ENCODE measurements at regions not wholly inside any gene's neighbourhood (a gene's known extent, or its start where the extent isn't known, plus 50 kb on each side); places are given as distances from the start of the nearest gene placed in this dataset.

DNA sequence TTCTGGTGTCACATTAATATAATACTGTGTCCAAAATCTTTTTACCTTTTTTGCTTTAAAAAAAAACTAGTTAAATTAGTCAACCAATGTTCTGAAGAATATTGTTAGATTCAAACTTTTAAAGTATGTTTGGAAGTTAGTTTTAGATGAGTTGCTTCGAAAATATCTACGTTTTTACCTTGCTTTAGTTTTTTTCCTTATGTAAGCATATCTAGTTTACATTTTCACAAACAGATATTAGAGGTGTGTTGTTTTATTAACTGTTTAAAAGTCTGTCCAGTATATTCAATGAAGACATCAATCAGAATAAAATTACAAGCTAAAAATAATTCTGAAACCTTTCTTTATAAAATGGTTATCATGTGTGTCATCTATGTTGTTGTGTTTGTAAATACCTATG, 375.0 kb upstream of the BTBD3 start:
- TF ChIP-seq FOXP2 (optimal IDR thresholded peaks at IDR 0.05; ENCODE audit: borderline replicate concordance, extremely low read depth, extremely low read length, insufficient read depth) (no peak), POLR2AphosphoS5 (IDR thresholded peaks at IDR 0.05; ENCODE audit: low read depth, low read length) (no peak), SIN3A (IDR thresholded peaks at IDR 0.05; ENCODE audit: borderline replicate concordance, insufficient read depth, low read length) (no peak), TAF1 (IDR thresholded peaks at IDR 0.05; ENCODE audit: borderline replicate concordance, insufficient read depth, low read length) (no peak)
- TF ChIP-seq, protein P1, sequence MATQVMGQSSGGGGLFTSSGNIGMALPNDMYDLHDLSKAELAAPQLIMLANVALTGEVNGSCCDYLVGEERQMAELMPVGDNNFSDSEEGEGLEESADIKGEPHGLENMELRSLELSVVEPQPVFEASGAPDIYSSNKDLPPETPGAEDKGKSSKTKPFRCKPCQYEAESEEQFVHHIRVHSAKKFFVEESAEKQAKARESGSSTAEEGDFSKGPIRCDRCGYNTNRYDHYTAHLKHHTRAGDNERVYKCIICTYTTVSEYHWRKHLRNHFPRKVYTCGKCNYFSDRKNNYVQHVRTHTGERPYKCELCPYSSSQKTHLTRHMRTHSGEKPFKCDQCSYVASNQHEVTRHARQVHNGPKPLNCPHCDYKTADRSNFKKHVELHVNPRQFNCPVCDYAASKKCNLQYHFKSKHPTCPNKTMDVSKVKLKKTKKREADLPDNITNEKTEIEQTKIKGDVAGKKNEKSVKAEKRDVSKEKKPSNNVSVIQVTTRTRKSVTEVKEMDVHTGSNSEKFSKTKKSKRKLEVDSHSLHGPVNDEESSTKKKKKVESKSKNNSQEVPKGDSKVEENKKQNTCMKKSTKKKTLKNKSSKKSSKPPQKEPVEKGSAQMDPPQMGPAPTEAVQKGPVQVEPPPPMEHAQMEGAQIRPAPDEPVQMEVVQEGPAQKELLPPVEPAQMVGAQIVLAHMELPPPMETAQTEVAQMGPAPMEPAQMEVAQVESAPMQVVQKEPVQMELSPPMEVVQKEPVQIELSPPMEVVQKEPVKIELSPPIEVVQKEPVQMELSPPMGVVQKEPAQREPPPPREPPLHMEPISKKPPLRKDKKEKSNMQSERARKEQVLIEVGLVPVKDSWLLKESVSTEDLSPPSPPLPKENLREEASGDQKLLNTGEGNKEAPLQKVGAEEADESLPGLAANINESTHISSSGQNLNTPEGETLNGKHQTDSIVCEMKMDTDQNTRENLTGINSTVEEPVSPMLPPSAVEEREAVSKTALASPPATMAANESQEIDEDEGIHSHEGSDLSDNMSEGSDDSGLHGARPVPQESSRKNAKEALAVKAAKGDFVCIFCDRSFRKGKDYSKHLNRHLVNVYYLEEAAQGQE (IDR thresholded peaks at IDR 0.05; ENCODE audit: insufficient read depth in 1 of 2, low read depth in 2 of 2, low read length in 2 of 2) = no peak

DNA sequence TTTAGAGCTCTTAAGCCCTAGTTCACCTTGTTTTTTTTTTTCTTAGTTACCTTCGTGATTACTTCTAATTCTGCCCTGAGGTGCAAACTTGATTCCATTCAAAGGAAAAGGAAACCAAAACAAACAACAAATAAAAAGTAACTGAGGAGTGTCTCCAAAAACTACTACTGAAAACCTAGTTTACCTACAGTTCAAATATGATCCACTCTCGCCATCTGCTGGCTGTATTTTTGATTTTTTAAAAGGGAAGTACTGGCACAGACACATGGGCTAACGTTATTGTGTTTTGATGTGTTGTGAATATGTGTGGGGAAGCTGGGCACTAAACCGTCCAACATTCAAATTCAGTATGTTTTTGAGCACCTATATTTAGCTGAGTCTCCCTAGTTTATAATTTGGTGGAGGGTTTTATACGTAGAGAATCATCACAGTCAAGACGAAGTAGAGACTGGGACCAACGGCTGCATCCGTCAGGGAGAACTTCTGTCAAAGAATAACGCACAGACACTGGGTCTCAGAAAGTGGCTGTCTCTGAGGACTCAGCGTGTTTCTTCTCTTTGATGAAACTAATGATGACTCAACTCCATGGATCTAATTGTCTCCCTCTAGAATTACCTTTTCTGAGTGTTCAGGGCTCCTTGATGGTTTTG, 373.5 kb upstream of the BTBD3 start:
- TF ChIP-seq POLR2AphosphoS5 (IDR thresholded peaks at IDR 0.05; ENCODE audit: low read depth, low read length) (no peak), TAF1 (IDR thresholded peaks at IDR 0.05; ENCODE audit: borderline replicate concordance, insufficient read depth, low read length) (no peak), FOXP2 (optimal IDR thresholded peaks at IDR 0.05; ENCODE audit: borderline replicate concordance, extremely low read depth, extremely low read length, insufficient read depth) (no peak), SIN3A (IDR thresholded peaks at IDR 0.05; ENCODE audit: borderline replicate concordance, insufficient read depth, low read length) (no peak)
- TF ChIP-seq, protein P1 (IDR thresholded peaks at IDR 0.05; ENCODE audit: insufficient read depth in 1 of 2, low read depth in 2 of 2, low read length in 2 of 2) = no peak

DNA sequence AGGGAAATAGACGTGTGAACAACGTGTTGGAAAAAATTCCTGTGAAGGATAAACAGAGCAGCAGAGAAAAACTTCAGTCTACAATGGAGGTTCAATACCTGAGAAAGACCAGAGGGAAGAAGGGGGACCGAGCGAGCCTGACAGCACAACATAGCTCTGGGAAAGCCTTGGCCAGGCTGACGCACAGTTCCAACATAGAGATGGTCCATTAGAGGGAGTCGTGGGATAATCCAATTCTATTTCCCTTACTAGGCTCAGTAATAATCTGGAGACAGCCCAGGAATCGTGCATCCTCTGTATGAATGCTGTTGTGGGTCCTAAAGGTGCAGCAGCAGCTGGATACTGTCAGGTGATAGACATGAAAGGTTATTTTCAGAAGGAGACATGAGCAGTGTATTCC, 370.8 kb upstream of the BTBD3 start:
- TF ChIP-seq, protein P1 (IDR thresholded peaks at IDR 0.05; ENCODE audit: insufficient read depth in 1 of 2, low read depth in 2 of 2, low read length in 2 of 2) = no peak
- no peak for TF ChIP-seq POLR2AphosphoS5 (IDR thresholded peaks at IDR 0.05; ENCODE audit: low read depth, low read length)
- TF ChIP-seq SIN3A (IDR thresholded peaks at IDR 0.05; ENCODE audit: borderline replicate concordance, insufficient read depth, low read length) = no peak
- no peak for TF ChIP-seq TAF1 (IDR thresholded peaks at IDR 0.05; ENCODE audit: borderline replicate concordance, insufficient read depth, low read length)
- TF ChIP-seq FOXP2 (optimal IDR thresholded peaks at IDR 0.05; ENCODE audit: borderline replicate concordance, extremely low read depth, extremely low read length, insufficient read depth) = no peak

GRCh38 chr20:11549172-11550103, 368.3 kb upstream of the BTBD3 start:
- no peak for TF ChIP-seq POLR2AphosphoS5 (IDR thresholded peaks at IDR 0.05; ENCODE audit: low read depth, low read length)
- no peak for TF ChIP-seq FOXP2 (optimal IDR thresholded peaks at IDR 0.05; ENCODE audit: borderline replicate concordance, extremely low read depth, extremely low read length, insufficient read depth)
- TF ChIP-seq, protein P1 (IDR thresholded peaks at IDR 0.05; ENCODE audit: insufficient read depth in 1 of 2, low read depth in 2 of 2, low read length in 2 of 2) = no peak
- no peak for TF ChIP-seq TAF1 (IDR thresholded peaks at IDR 0.05; ENCODE audit: borderline replicate concordance, insufficient read depth, low read length)
- no peak for TF ChIP-seq SIN3A (IDR thresholded peaks at IDR 0.05; ENCODE audit: borderline replicate concordance, insufficient read depth, low read length)
